ENCODE measurements at regions not wholly inside any gene's neighbourhood (a gene's known extent, or its start where the extent isn't known, plus 50 kb on each side); places are given as distances from the start of the nearest gene placed in this dataset.

DNA sequence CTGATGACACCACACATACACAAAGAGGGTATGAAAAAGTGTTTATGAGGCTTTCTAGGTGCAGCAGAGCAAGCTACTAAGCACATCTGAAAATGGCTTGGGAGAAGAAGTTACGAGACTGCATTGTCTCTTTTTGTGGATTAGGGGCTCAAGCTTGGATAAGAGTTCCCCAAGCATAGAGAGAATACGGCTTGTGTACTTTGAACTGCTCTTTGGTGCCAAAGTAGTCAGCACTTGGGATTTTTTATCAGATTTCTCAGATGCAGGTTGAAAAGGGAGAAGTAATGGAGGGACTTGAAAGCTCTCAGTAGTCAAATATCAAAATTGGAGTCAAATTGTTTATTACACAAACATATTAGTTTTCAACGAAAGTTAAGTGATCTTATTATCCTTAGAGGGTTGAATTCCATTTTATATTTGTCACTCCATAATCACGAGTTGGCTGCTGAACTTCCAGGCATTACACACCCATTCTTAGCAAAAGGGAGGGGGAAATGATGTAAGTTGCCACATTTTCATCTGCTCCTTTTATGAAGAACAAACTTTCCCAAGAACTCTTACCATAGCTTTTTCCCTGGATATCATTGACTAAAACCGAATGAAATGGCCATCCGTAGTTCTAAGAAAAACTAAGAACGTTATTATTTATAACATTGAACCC is 1904.9 kb downstream of the PCDH7 start:
- TF ChIP-seq GATA3 (IDR thresholded peaks at IDR 0.05; ENCODE audit: low read depth, low read length), result no peak
- TF ChIP-seq GATA2 (IDR thresholded peaks at IDR 0.05; ENCODE audit: low read depth, low read length), result no peak

All from SH-SY5Y (cell line).